GM12874 (cell line): ENCODE measurements at regions not wholly inside any gene's neighbourhood (a gene's known extent, or its start where the extent isn't known, plus 50 kb on each side); places are given as distances from the start of the nearest gene placed in this dataset.

Experiments
- TF ChIP-seq, protein P1 (sequence below): IDR thresholded peaks from 2 replicates; pipeline ENCODE4 v1.5.1; 2011; ENCODE audit warnings: low read depth, mild to moderate bottlenecking, control low read depth, low read length, moderate library complexity; ENCODE audit not compliant: insufficient read depth

DNA sequence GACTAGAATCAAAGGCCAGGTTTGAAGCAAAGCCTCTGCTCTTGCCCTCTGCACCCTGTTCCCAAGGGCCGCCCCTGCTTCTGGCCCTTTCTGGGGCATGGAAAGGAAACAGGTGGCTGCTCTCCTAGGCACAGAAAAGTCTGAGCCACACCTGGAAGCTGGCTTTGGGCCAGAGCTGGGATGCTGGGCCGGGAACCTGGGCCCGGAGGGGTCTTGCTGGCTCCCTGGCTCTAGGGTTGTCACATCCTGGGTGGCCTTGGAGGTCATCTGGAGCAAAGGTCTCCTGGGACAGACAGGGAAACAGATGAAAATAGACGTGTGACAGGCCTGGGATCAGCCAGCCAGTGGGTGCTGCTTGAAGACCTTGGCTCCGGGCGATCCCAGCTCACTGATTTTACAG lies 74.1 kb upstream of the LHX1 start:
- TF ChIP-seq, protein P1, sequence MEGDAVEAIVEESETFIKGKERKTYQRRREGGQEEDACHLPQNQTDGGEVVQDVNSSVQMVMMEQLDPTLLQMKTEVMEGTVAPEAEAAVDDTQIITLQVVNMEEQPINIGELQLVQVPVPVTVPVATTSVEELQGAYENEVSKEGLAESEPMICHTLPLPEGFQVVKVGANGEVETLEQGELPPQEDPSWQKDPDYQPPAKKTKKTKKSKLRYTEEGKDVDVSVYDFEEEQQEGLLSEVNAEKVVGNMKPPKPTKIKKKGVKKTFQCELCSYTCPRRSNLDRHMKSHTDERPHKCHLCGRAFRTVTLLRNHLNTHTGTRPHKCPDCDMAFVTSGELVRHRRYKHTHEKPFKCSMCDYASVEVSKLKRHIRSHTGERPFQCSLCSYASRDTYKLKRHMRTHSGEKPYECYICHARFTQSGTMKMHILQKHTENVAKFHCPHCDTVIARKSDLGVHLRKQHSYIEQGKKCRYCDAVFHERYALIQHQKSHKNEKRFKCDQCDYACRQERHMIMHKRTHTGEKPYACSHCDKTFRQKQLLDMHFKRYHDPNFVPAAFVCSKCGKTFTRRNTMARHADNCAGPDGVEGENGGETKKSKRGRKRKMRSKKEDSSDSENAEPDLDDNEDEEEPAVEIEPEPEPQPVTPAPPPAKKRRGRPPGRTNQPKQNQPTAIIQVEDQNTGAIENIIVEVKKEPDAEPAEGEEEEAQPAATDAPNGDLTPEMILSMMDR = no peak

DNA sequence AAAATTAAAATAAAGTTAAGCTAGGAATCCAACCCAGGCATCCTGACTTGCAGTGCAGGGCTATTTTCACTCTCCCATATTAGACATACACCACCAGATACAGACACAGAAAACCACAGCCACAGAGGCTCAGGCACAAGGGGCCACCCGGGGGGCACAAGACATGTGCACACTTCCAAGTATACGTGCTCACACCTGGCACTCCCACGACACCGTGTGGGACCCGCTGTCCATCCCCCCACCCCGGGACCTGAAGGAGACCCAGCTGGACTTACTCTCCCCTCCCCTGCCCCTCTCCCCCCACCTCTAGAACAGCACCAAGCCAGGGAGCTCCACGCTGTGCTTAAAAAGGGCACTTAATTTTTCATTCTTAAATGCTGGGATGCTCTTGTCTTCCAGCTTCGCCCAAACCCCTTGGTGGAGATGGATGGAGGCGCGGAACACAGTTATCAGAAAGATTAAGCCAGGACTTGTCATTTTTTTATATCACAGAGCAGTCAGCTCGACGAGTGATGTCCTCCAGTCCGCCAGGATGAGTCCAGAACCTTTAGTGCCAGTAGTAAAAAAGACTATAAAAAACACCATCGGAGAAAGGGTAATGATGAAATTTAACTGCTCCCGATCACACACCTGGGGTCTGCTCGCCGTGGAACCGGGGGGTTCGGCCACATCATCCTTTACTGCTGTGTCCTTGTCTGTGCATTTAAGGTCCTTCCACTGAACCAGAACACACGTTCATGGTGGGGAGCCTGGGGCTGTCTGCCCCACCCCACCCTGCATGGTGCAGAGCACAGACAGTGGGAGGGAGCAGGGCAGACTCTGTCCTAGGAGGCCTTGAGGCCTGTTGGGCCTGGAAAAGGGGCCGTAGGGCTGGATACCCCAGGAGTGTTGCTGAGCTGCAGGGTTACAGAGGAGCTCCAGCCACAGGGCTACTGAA lies 73.3 kb upstream of the LHX1 start:
- TF ChIP-seq, protein P1 = no peak

DNA sequence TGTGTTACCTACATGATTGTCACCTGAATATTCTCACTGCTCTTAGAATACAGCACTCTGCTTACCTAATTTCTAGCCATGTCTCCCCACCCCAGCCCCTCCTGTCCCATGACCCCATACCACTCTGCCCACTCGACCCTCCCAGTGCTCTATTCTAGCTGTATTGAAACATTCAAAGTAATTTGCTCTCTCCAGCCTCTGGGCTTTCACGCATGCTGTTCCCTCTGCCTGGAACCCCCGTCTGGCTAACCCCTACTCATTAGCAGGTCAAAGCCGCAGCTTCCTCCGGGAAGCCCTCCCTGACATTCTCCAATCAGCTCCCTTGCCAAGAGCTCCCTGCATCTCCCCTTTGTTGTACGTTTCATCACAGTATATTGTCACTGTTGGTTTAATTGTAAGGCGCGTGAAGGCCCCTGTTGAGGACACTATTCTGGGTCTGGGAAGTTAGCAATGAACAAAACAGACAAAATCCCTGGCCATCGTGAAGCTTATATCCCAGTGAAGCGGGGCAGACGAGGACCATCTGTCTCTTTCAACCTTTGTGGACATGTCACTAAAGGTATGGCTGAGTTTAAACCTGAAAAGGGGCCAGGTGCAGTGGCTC lies 72.3 kb upstream of the LHX1 start:
- TF ChIP-seq, protein P1 = no peak

DNA sequence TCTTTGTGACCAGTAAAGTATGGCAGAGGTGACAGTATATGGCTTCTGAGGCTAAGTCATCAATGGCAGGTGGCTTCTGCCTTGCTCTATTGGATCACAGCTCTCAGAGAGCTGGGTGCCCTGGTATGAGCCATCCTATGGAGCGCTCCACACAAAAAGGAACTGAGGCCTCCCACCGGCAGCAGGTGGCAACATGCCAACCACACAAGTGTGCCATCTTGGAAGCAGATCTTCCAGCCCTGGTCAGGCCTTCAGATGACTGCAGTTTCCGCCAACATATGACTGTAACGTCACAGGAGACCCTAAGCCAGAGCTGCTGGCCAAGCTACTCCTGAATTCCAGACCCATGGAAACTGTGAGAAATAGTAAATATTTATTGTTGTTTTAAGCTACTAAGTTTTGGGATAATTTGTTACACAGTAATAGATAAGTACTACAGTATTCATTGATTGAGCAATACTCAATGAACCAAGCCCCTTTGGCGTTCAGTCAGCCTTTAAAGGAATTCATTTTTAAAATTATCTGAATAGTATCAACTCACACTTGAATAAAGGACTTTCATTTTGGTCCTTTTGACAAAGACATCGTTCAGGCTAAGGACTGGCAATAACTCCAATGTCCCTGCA lies 69.4 kb upstream of the LHX1 start:
- TF ChIP-seq, protein P1 = no peak

DNA sequence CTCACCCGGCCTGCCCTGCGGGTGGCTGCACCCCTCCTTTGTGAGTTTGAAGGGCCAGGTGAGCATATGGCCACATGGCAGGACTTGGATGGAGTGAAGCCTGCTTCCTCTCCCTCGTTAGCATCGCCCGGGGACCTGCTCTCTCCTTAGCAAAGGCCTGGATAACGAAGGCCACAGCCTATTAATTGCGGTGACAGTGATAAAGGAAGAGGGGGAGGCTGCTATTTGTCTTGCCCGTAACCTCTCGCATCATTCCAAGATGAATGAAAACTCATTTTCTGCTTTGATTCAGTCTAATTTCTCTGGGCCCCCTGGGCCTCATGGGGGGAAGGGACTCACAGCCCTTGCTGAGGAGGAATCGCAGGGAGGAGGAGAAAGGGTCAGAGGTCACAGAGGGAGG lies 68.5 kb upstream of the LHX1 start:
- TF ChIP-seq, protein P1 = no peak

DNA sequence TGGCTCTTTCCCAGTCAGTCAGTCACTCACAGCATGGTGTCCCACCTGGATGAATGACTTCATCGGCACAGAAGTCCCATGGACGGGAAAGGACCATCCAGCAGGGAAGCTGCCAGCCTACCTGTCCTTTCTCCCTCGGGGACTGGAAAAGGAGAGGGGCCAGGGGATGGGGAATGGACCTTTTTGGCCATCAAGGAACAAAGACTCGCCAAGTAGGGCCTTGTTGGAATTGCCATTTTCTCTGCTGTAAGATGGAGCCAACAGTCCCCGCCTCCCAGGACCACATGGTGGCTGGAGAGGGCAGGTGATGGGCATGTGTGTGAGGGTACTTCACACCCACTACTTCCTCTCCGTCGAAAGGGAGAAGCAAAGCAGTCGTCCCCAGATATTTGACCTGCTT lies 67.8 kb upstream of the LHX1 start:
- TF ChIP-seq, protein P1 = no peak
